A549 (cell line): ENCODE measurements at regions not wholly inside any gene's neighbourhood (a gene's known extent, or its start where the extent isn't known, plus 50 kb on each side); places are given as distances from the start of the nearest gene placed in this dataset.

ENCODE experiments used
- ATAC-seq, 2 experiments: fragments of 200-7000 bp in 1 of 2; fragments of >200 bp in 1 of 2; cut with Nextera tagmentation in 1 of 2; cut with Tn5 transposase in 1 of 2; 3 replicates each; pipeline versions ENCODE4 v1.8.0 to v1.9.1; 2018 to 2020; ENCODE audit warnings: mild to moderate bottlenecking in 1 of 2, moderate library complexity in 1 of 2
- CTCF ChIA-PET: fragments of 300-600 bp; sonication (Branson Sonifier 250); formaldehyde crosslinking; extraction: SDS; loops from one replicate; lab custom pipeline; 2021; ENCODE audit warnings: antibody characterized with exemption, inconsistent platforms; lab: Yijun Ruan, JAX
- POLR2A ChIA-PET: fragments of 350-600 bp; formaldehyde crosslinking; extraction: SDS; loops from one replicate; lab custom pipeline; 2021; ENCODE audit warnings: antibody characterized with exemption, inconsistent platforms; lab: Yijun Ruan, JAX
- DNase-seq, 2 experiments: peaks; one replicate each; pipeline versions ENCODE4 v3.0.0 to v3.0.0-alpha.2; 2011 to 2016; ENCODE audit warnings: low read depth in 1 of 2, low spot score in 1 of 2
- FAIRE-seq: peaks from 2 replicates; lab custom pipeline; 2011; peaks lifted over from hg19 to GRCh38; lab: Jason Lieb, UNC
- H3K27ac ChIP-seq, 2 experiments: fragments of >200 bp; sonication (Bioruptor Twin); formaldehyde crosslinking; 3 replicates each; pipeline ENCODE4 v1.5.1; 2016 to 2017
- H3K4me1 ChIP-seq: fragments of >200 bp; sonication (Bioruptor Twin); formaldehyde crosslinking; 3 replicates; pipeline ENCODE4 v1.6.1; 2016
- H3K4me2 ChIP-seq: fragments of >200 bp; sonication (Bioruptor Twin); formaldehyde crosslinking; 3 replicates; pipeline ENCODE4 v1.6.1; 2016
- H3K4me3 ChIP-seq: fragments of >200 bp; sonication (Bioruptor Twin); formaldehyde crosslinking; 3 replicates; pipeline ENCODE4 v1.5.1; 2016
- H3K9me3 ChIP-seq: fragments of >200 bp; sonication (Bioruptor Twin); formaldehyde crosslinking; 3 replicates; pipeline ENCODE4 v1.6.1; 2016
- CBX2 ChIP-seq: fragments of 200-600 bp; sonication (generic); IDR thresholded peaks from 2 replicates; pipeline ENCODE4 v1.6.1; 2016; ENCODE audit warnings: low read depth, mild to moderate bottlenecking, borderline replicate concordance
- CHD2 ChIP-seq: fragments of 150-350 bp; IDR thresholded peaks from 2 replicates; pipeline ENCODE4 v1.6.1; 2014; ENCODE audit warnings: low read length; ENCODE audit not compliant: partially characterized antibody
- CHD4 ChIP-seq: fragments of 200-600 bp; sonication (generic); IDR thresholded peaks from 2 replicates; pipeline ENCODE4 v1.6.1; 2016; ENCODE audit warnings: antibody characterized with exemption, mild to moderate bottlenecking, borderline replicate concordance
- E2F6 ChIP-seq: IDR thresholded peaks from 2 replicates; pipeline ENCODE4 v1.6.1; 2012; ENCODE audit warnings: low read depth, borderline replicate concordance
- EHF ChIP-seq: fragments of 250-450 bp; sonication (Bioruptor Pico); IDR thresholded peaks from 2 replicates; pipeline ENCODE4 v1.5.0; 2020; ENCODE audit warnings: mild to moderate bottlenecking
- EHMT2 ChIP-seq: fragments of 200-600 bp; sonication (generic); IDR thresholded peaks from 2 replicates; pipeline ENCODE4 v1.6.1; 2016; ENCODE audit warnings: antibody characterized with exemption, low read depth, mild to moderate bottlenecking, moderate library complexity
- ELK1 ChIP-seq: fragments of 150-350 bp; IDR thresholded peaks from 2 replicates; pipeline ENCODE4 v1.6.1; 2014; ENCODE audit warnings: low read depth, mild to moderate bottlenecking, low read length
- FOSL2 ChIP-seq, 2 experiments: fragments of 450-650 bp in 1 of 2; fragments of >200 bp in 1 of 2; sonication (Bioruptor Twin) in 1 of 2; formaldehyde crosslinking; IDR thresholded peaks; 2 replicates each; pipeline versions ENCODE4 v1.5.0 to v1.6.1; 2016 to 2020; ENCODE audit warnings: mild to moderate bottlenecking in 1 of 2, moderate library complexity in 1 of 2
- FOXS1 ChIP-seq: fragments of 250-450 bp; sonication (Bioruptor Pico); IDR thresholded peaks from 2 replicates; pipeline ENCODE4 v1.5.0; 2020; ENCODE audit warnings: mild to moderate bottlenecking, moderate library complexity
- GATA3 ChIP-seq: IDR thresholded peaks from 2 replicates; pipeline ENCODE4 v1.6.1; 2012; ENCODE audit warnings: borderline replicate concordance
- HOXA7 ChIP-seq: fragments of 250-450 bp; sonication (Bioruptor Pico); IDR thresholded peaks from 2 replicates; pipeline ENCODE4 v1.5.0; 2020; ENCODE audit warnings: mild to moderate bottlenecking, moderate library complexity
- HOXB13 ChIP-seq: fragments of 250-450 bp; sonication (Bioruptor Pico); IDR thresholded peaks from 2 replicates; pipeline ENCODE4 v1.5.0; 2020; ENCODE audit warnings: low read depth, mild to moderate bottlenecking, moderate library complexity
- JUN ChIP-seq, 2 experiments: fragments of >200 bp; sonication (Bioruptor Twin); formaldehyde crosslinking; IDR thresholded peaks; 2 replicates in 1 of 2; 3 replicates in 1 of 2; pipeline ENCODE4 v1.6.1; 2016 to 2017
- JUNB ChIP-seq: fragments of >200 bp; sonication (Bioruptor Twin); formaldehyde crosslinking; IDR thresholded peaks from 2 replicates; pipeline ENCODE4 v1.6.1; 2016
- KDM1A ChIP-seq: fragments of 200-600 bp; sonication (generic); IDR thresholded peaks from 2 replicates; pipeline ENCODE4 v1.6.1; 2016; ENCODE audit warnings: low read depth, mild to moderate bottlenecking
- MAFK ChIP-seq: fragments of 450-650 bp; IDR thresholded peaks from 2 replicates; pipeline ENCODE4 v1.6.1; 2014; ENCODE audit not compliant: partially characterized antibody
- MAX ChIP-seq: IDR thresholded peaks from 2 replicates; pipeline ENCODE4 v1.6.1; 2012
- NFE2L2 ChIP-seq: fragments of 150-350 bp; conservative IDR thresholded peaks from 2 replicates; pipeline ENCODE4 v1.6.1; 2014; ENCODE audit warnings: low read length
- PHF8 ChIP-seq: fragments of 200-600 bp; sonication (generic); IDR thresholded peaks from 2 replicates; pipeline ENCODE4 v1.6.1; 2016; ENCODE audit warnings: low read depth, mild to moderate bottlenecking, antibody characterized with exemption, moderate library complexity, borderline replicate concordance
- POLR2A ChIP-seq: IDR thresholded peaks from 2 replicates; pipeline ENCODE4 v1.6.1; 2012; ENCODE audit warnings: mild to moderate bottlenecking, low read length
- RAD21 ChIP-seq, 2 experiments: fragments of >200 bp in 1 of 2; sonication (Bioruptor Twin) in 1 of 2; formaldehyde crosslinking in 1 of 2; IDR thresholded peaks in 1 of 2; conservative IDR thresholded peaks in 1 of 2; 2 replicates in 1 of 2; 3 replicates in 1 of 2; pipeline ENCODE4 v1.6.1; 2012 to 2018; ENCODE audit warnings: inconsistent platforms in 1 of 2
- RCOR1 ChIP-seq: fragments of 150-350 bp; IDR thresholded peaks from 2 replicates; pipeline ENCODE4 v1.6.1; 2014; ENCODE audit warnings: antibody characterized with exemption, low read length, low read depth
- RNF2 ChIP-seq: fragments of 200-600 bp; sonication (generic); IDR thresholded peaks from 2 replicates; pipeline ENCODE4 v1.6.1; 2016; ENCODE audit warnings: low read depth, mild to moderate bottlenecking, antibody characterized with exemption, moderate library complexity, borderline replicate concordance
- TP53 ChIP-seq: fragments of 250-450 bp; sonication (Bioruptor Pico); IDR thresholded peaks from 2 replicates; pipeline ENCODE4 v1.5.0; 2021; ENCODE audit warnings: mild to moderate bottlenecking, moderate library complexity
- ZC3H11A ChIP-seq: fragments of 450-650 bp; IDR thresholded peaks from 2 replicates; pipeline ENCODE4 v1.6.1; 2014; ENCODE audit warnings: antibody characterized with exemption, mild to moderate bottlenecking
- WGBS: methylation state at CpG from one replicate; pipeline ENCODE4 v1.1.6; 2017; ENCODE audit errors: missing lambda C conversion rate; 5-methylcytosine and 5-hydroxymethylcytosine counted together

GRCh38 chr10:35797187-35797586, 155.1 kb upstream of the FZD8 start:
- TF ChIP-seq RNF2 (no peak), RAD21 (conservative IDR thresholded peaks at IDR 0.05 in 1 of 2, IDR thresholded peaks at IDR 0.05 in 1 of 2) (no peak), MAX (no peak), GATA3 (no peak), FOXS1 (CRISPR knock-in tag) (no peak)
- no peaks in the 10 kb centered on the region for H3K9me3 ChIP-seq
- H3K27ac ChIP-seq = no peak overlapping the region
- DNase-seq (no peak), FAIRE-seq (no peak), ATAC-seq (no peak)
- 61% methylated on average over 2 of the region's 2 CpGs for WGBS
- no peak overlapping the region for H3K4me2 ChIP-seq
- H3K4me3 ChIP-seq = no peak overlapping the region
- H3K4me1 ChIP-seq = no peaks in the 10 kb centered on the region
- CTCF ChIA-PET = interaction anchor here (0.8 kb wide), 1 partner anchor 300 kb away, joined by 3 read pairs; no protein-coding TSS in a partner anchor
- POLR2A ChIA-PET = no interaction called here

GRCh38 chr10:35795131-35795824, 153.2 kb upstream of the FZD8 start:
- no peak for ATAC-seq
- Histone ChIP-seq H3K4me3 (no peak overlapping the region), H3K4me2 (no peak overlapping the region), H3K27ac (no peak overlapping the region), H3K4me1 (no peaks in the 10 kb centered on the region), H3K9me3 (no peaks in the 10 kb centered on the region)
- FAIRE-seq = no peak
- no peak for DNase-seq
- no peak for TF ChIP-seq RCOR1
- TF ChIP-seq HOXA7 (CRISPR knock-in tag) = no peak
- no peak for TF ChIP-seq KDM1A
- no peak for TF ChIP-seq POLR2A
- TF ChIP-seq NFE2L2 = no peak
- no peak for TF ChIP-seq CBX2
- no peak for TF ChIP-seq HOXB13 (CRISPR knock-in tag)
- no peak for TF ChIP-seq ELK1
- TF ChIP-seq JUNB = no peak
- no peak for TF ChIP-seq FOXS1 (CRISPR knock-in tag)
- no peak for TF ChIP-seq MAX
- TF ChIP-seq E2F6 = no peak
- no peak for TF ChIP-seq CHD2
- TF ChIP-seq EHF (CRISPR knock-in tag) = no peak
- no peak for TF ChIP-seq CHD4
- TF ChIP-seq ZC3H11A = no peak
- POLR2A ChIA-PET = no interaction called here
- WGBS = 58% methylated on average over 13 of the region's 13 CpGs
- CTCF ChIA-PET = no interaction called here

GRCh38 chr10:35794703-35795102, 152.6 kb upstream of the FZD8 start:
- Histone ChIP-seq H3K4me1 (no peaks in the 10 kb centered on the region), H3K4me2 (no peak overlapping the region)
- ATAC-seq = no peak
- CTCF ChIA-PET = no interaction called here
- no peak for TF ChIP-seq MAFK
- no peak for TF ChIP-seq FOSL2 (IDR thresholded peaks at IDR 0.05)
- TF ChIP-seq FOSL2 (CRISPR knock-in tag; IDR thresholded peaks at IDR 0.05) = no peak
- TF ChIP-seq EHMT2 = no peak
- TF ChIP-seq TP53 = no peak
- TF ChIP-seq JUN (IDR thresholded peaks at IDR 0.05) = no peak
- no peak for TF ChIP-seq PHF8
- TF ChIP-seq, all 56 proteins: peak for 0
- 63% methylated on average over 8 of the region's 12 CpGs for WGBS
- no peak overlapping the region for H3K27ac ChIP-seq
- H3K9me3 ChIP-seq = no peaks in the 10 kb centered on the region
- FAIRE-seq (no peak), DNase-seq (no peak)
- no peak overlapping the region for H3K4me3 ChIP-seq
- POLR2A ChIA-PET = no interaction called here
